NCI-H2107 treated with DMSO at 0.1 percent for 48 hours (cell line): ENCODE measurements at regions not wholly inside any gene's neighbourhood (a gene's known extent, or its start where the extent isn't known, plus 50 kb on each side); places are given as distances from the start of the nearest gene placed in this dataset.
"Not testable (repeated sequence)": the region's sequence is repeated elsewhere in the genome, so short reads cannot be mapped to it uniquely, and the experiment has no call there.

Experiments used
- DNase-seq: peaks from one replicate; lab custom pipeline; 2025; ENCODE audit not compliant: unreplicated experiment; lab: John Stamatoyannopoulos, UW

GRCh38 chr5:130502702-130503101 lies 598.4 kb downstream of the CHSY3 start:
- no peak for DNase-seq

GRCh38 chr5:130501151-130501865 lies 597.0 kb downstream of the CHSY3 start:
- no peak for DNase-seq

DNA sequence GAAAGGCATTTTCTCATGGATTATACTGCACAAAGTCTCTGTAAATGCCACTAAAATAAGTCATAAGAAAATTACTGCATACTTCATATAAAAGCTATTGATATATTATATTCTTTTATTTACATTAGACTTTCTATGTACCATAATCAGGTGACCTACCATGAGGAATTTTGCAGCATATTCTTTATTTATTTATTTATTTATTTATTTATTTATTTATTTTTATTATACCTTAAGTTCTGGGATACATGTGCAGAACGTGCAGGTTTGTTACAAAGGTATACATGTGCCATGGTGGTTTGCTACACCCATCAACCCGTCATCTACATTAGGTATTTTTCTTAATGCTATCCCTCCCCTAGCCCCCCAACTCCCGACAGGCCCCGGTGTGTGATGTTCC lies 596.2 kb downstream of the CHSY3 start:
- not testable (repeated sequence) for DNase-seq

DNA sequence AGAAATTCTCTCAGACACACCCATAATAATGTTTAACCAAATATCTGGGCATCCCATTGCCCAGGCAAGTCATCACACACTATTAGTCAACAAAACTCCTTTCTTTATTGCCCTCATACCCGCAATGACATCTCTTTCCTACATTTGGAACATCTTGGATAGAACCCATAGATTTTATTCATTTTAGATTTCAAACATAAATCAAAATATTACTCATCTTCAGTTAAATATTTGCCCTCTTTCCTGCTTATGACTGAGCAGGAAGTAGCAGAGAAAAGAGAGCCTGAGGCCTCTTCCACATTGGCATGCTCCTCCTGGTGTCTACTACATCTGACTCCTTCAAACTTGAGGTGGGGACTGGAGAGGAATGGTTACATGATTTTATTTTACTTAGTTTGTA lies 592.0 kb downstream of the CHSY3 start:
- DNase-seq, result no peak

GRCh38 chr5:130488252-130488651 lies 584.0 kb downstream of the CHSY3 start:
- no peak for DNase-seq

DNA sequence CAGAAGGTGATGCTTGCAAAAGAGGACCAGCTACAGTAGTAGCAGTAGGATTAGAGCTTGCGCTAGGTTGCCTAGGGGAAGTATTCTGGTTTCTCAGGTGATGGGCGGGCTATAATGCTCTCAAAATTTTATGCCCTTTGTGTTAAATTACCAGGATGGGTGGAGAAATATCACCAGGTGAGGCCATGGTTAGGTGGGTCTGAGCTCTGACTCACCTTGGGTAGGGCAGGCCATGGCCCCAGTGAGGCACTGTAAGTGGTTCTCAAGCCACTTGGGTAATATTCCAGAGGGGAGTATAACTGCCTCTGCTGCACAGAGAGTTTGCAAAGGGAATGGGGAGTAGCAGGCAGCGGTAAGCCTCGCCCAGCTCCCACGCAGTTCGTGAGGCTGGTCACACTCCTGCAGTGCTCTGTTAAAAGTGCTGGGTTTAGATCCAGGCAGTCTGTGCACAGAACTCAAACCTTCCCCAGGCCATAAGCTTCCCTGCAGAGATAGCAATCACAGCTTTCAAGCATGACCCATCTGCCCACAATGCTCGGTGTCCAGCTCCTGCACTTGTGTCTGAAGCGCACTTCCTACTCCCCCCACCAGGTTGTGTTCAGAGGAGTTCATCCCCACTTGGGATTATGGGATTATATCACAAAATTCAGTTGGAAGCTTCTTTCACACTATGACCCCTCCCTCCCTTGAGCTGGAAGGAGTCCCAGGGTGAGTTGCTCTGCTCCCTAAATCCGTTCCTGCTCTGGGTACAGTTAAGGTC lies 575.0 kb downstream of the CHSY3 start:
- no peak for DNase-seq

- no peak for DNase-seq
Observed at GRCh38 chr5:130476325-130476724, 572.1 kb downstream of the CHSY3 start.

DNA sequence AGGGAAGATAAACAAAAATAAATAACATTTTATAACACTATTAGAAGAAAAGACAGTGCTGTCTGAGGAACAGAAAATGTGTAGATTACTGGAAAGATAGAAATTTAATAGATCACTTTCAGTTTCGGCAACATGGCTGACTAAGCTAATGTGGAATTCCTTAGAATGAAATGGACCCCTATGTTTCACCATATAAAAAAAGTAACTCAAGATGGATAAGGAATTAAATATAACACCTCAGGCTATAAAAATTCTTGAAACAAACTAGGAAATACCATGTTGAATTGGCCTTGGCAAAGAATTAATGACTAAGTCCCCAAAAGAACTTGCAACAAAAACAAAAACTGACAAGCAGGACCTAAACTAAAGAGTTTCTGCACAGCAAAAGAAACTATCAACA lies 558.3 kb downstream of the CHSY3 start:
- no peak for DNase-seq

DNA sequence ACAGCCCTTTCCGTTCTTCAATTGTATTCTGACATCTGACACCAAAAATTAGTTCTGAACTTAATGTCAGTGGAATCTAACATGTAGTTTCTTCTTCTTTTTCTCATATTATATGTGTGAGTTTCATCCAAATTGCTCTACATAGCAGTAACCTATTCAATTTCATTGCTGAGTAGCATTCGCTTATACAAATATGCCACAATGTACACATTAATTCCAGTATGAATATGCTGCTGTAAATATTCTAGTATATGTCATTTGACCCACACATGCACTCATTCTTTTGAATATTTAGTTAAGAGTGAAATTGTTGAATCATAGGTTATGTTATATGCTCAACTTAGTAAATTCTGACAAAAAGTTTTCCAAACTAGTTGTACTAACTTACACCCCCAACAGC lies 550.9 kb downstream of the CHSY3 start:
- no peak for DNase-seq

DNA sequence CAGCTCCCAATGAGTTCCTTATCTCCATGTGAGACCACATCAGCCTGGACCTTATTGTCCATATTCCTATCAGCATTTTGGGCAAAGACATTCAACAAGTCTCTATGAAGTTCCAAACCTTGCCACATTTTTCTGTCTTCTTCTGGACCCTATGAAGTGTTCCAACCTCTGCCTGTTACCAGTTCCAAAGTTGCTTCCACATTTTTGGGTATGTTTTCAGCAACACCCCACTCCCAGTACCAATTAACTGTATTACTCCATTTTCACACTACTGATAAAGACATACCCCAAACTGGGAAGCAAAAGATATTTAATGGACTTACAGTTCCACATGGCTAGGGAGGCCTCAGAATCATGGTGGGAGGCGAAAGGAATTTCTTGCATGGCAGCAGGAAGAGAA lies 548.5 kb downstream of the CHSY3 start:
- DNase-seq, result no peak

DNA sequence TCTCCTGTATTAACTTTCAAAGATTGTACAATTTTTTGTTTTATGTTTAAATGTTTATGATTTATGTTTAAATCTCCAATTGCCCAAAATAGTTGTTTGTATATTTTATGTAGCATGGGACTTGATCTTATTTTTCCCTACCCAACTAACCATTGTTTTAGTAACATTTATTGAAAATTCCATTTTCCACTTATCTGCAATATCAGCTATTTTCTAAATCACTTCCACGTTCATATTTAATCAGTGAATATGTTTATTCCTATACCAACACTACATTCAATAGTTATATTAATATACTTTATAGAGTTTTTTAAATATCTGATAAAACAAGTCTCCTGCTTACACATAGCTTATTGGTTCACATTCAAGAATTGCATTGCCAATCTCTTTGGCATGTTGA lies 532.2 kb downstream of the CHSY3 start:
- no peak for DNase-seq

GRCh38 chr5:130427222-130427955 lies 523.1 kb downstream of the CHSY3 start:
- DNase-seq, result no peak

DNA sequence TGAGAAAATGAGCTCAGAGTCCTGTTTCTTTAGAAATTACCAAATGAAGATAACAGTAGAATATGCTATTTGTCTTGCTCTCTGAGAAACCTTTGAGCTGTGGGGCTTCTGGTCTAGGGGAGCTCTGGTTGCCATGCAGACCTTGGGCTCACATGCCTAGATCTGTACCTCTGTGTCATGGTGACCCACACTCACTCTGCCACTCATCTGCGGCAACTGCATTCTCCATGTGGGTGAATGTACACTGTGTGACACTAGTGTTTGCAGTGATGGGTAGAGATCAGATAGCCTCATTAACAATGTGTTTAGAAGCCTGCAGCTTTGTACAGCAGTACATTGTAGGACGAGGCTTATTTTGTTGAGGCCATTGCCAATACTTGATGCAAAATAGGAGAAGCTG lies 521.2 kb downstream of the CHSY3 start:
- no peak for DNase-seq

- no peak for DNase-seq
Observed at GRCh38 chr5:130424341-130424740, 520.1 kb downstream of the CHSY3 start.

DNA sequence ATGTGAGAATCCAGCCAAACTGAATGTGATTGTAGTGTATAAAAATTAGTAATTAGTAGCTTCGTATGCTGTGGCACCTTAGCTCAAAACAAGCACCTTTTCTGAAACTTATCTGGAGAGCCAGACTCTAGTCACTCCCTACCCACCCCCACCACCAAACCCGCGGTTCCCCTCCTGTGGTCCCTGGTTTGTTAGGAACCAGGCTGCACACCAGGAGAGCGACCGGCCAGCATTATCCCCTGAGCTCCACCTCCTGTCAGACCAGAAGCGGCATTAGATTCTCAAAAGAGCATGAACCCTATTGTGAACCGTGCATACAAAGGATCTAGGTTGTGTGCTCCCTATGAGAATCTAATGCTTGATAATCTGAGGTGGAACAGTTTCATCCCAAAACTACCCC lies 498.6 kb downstream of the CHSY3 start:
- no peak for DNase-seq

GRCh38 chr5:130400091-130400490 lies 495.8 kb downstream of the CHSY3 start:
- DNase-seq, result no peak

DNA sequence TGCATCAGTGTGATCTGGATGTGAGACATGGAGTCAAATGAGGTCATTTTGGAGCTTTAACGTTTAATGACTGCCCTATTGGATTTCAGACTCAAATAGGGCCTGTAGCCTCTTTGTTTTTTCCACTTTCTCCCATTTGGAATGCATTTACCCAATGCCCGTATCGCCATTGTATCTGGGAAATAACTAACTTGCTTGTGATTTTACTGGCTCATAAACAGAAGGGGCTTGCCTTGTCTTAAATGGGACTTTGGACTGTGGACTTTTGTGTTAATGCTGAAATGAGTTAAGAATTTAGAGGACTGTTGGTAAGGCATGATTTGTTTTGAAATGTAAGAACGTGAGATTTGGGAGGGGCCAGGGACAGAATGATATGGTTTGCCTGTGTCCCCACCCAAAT lies 494.6 kb downstream of the CHSY3 start:
- DNase-seq, result no peak

DNA sequence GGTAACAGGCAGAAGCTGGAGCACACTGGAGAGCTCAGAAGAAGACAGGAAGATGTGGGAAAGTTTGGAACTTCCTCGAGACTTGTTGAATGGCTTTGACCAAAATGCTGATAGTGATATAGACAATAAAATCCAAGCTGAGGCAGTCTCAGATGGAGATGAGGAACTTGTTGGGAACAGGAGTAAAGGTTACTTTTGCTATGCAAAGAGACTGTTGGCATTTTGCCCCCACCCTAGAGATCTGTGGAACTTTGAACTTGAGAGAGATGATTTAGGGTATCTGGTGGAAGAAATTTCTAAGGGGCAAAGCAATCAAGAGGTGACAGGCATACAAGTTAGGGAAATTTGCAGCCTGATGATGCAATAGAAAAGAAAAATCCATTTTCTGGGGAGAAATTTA lies 493.5 kb downstream of the CHSY3 start:
- DNase-seq, result not testable (repeated sequence)

DNA sequence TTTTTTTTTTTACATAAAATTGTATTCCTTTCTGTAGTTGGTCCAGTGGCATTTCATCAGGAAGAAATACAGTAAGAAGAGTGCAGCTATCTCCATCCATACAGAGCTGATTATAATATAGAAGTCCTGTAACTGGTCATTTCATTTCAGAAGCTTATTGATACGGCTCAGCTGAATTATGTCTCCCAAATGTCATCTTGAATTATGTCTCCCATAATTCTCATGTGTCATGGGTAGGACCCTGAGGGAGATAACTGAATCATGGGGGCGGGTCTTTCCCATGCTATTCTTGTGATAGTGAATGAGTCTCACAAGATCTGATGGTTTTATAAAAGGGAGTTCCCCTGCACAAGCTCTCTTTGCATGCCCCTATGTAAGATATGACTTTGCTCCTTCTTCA lies 492.9 kb downstream of the CHSY3 start:
- no peak for DNase-seq

GRCh38 chr5:130391727-130392264 lies 487.5 kb downstream of the CHSY3 start:
- not testable (repeated sequence) for DNase-seq

- DNase-seq, result no peak
Observed at GRCh38 chr5:130386155-130386554, 481.9 kb downstream of the CHSY3 start.

DNA sequence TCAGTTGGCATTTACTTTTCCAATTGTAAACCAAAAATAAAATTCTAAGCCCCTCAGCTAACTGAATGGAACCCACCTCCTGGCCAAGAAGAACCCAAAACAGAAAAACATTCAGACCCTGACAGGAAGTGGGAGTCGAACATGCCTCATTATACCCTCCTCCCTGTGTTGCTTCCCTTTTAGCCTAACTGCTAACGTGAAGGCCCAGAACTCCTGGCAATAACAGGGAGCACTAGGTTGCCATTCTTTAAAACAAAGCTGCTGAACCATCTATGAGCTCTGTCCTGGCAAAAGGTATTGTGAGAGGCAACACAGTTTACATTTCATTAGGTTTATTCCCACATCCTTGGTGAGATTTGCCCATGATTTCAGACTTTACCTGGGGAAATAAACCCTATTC lies 481.4 kb downstream of the CHSY3 start:
- no peak for DNase-seq
